Epithelial cell of esophagus (primary cell): ENCODE measurements at regions not wholly inside any gene's neighbourhood (a gene's known extent, or its start where the extent isn't known, plus 50 kb on each side); places are given as distances from the start of the nearest gene placed in this dataset.

Experiments
- DNase-seq: peaks from one replicate; pipeline ENCODE4 v3.0.0; 2010; ENCODE audit warnings: low read depth
- H3K4me3 ChIP-seq: 2 replicates; pipeline ENCODE4 v1.5.1; 2011; ENCODE audit warnings: mild to moderate bottlenecking, low read length, control low read depth
- CTCF ChIP-seq: IDR thresholded peaks from 2 replicates; pipeline ENCODE4 v1.5.1; 2011; ENCODE audit warnings: low read depth, mild to moderate bottlenecking, low read length, control low read depth, inconsistent platforms; ENCODE audit not compliant: insufficient read depth; ENCODE audit errors: missing control alignments

GRCh38 chr1:183711741-183712361 lies 58.7 kb upstream of the APOBEC4 start:
- no peak for DNase-seq
- no peak for TF ChIP-seq CTCF

GRCh38 chr1:183711165-183711682 lies 58.1 kb upstream of the APOBEC4 start:
- no peak for TF ChIP-seq CTCF
- no peak overlapping the region for H3K4me3 ChIP-seq
- DNase-seq = no peak

More at GRCh38 chr1:183711741-183712361, 58.7 kb upstream of the APOBEC4 start:
- H3K4me3 ChIP-seq = no peak overlapping the region

- TF ChIP-seq CTCF = no peak
- no peak overlapping the region for H3K4me3 ChIP-seq
- DNase-seq = no peak
These were observed 57.6 kb upstream of the APOBEC4 start for GRCh38 chr1:183710734-183711133.

GRCh38 chr1:183710333-183710732 lies 57.2 kb upstream of the APOBEC4 start:
- no peak for TF ChIP-seq CTCF
- H3K4me3 ChIP-seq = no peak overlapping the region
- no peak for DNase-seq

- DNase-seq = no peak
- H3K4me3 ChIP-seq = no peak overlapping the region
- no peak for TF ChIP-seq CTCF
These were observed 51.0 kb upstream of the APOBEC4 start for GRCh38 chr1:183704131-183704530.
